H1 (cell line): ENCODE measurements at regions not wholly inside any gene's neighbourhood (a gene's known extent, or its start where the extent isn't known, plus 50 kb on each side); places are given as distances from the start of the nearest gene placed in this dataset.

ENCODE experiments used
- CTCF ChIA-PET: fragments of 300-600 bp; sonication (Branson Sonifier 250); formaldehyde crosslinking; loops from one replicate; lab custom pipeline; 2021; ENCODE audit not compliant: partially characterized antibody; lab: Charles Lee
- POLR2A ChIA-PET: fragments of 300-600 bp; sonication (Branson Sonifier 250); formaldehyde crosslinking; loops from one replicate; lab custom pipeline; 2021; ENCODE audit warnings: inconsistent platforms; ENCODE audit not compliant: partially characterized antibody; lab: Charles Lee
- DNase-seq, 2 experiments: peaks; one replicate each; pipeline versions ENCODE4 v3.0.0 to v3.0.0-alpha.2; 2010 to 2022; ENCODE audit warnings: low spot score in 2 of 2, low read depth in 1 of 2, mixed read lengths in 1 of 2
- FAIRE-seq: peaks from 2 replicates; lab custom pipeline; 2011; peaks lifted over from hg19 to GRCh38; lab: Jason Lieb, UNC
- H2AFZ ChIP-seq: 2 replicates; pipeline ENCODE4 v1.8.1; 2012; ENCODE audit warnings: low read length, inconsistent platforms
- H2AK5ac ChIP-seq: 2 replicates; pipeline ENCODE4 v1.6.1; 2013; ENCODE audit warnings: low read depth, low read length
- H2BK120ac ChIP-seq: replicated peaks from 2 replicates; pipeline ENCODE3; 2013; ENCODE audit warnings: low read depth, low read length, inconsistent platforms
- H2BK12ac ChIP-seq: 2 replicates; pipeline ENCODE4 v1.6.1; 2013; ENCODE audit warnings: low read depth, low read length
- H2BK15ac ChIP-seq: 2 replicates; pipeline ENCODE4 v1.6.1; 2013; ENCODE audit warnings: low read length
- H2BK20ac ChIP-seq: 2 replicates; pipeline ENCODE4 v1.6.1; 2013; ENCODE audit warnings: low read length
- H2BK5ac ChIP-seq: 2 replicates; pipeline ENCODE4 v1.6.1; 2013; ENCODE audit warnings: low read depth, low read length
- H3K14ac ChIP-seq: 2 replicates; pipeline ENCODE4 v1.6.1; 2013; ENCODE audit warnings: inconsistent platforms; ENCODE audit not compliant: insufficient read length
- H3K18ac ChIP-seq: 2 replicates; pipeline ENCODE4 v1.6.1; 2013; ENCODE audit warnings: low read length; ENCODE audit errors: extremely low read depth
- H3K23ac ChIP-seq: 2 replicates; pipeline ENCODE4 v1.6.1; 2013; ENCODE audit warnings: inconsistent platforms; ENCODE audit not compliant: insufficient read length
- H3K23me2 ChIP-seq: 2 replicates; pipeline ENCODE4 v1.6.1; 2013; ENCODE audit warnings: low read depth, low read length
- H3K27ac ChIP-seq: 2 replicates; pipeline ENCODE4 v1.6.1; 2011; ENCODE audit warnings: low read depth, low read length, inconsistent platforms
- H3K27me3 ChIP-seq, 4 experiments: replicated peaks in 1 of 4; 1 replicate in 1 of 4; 2 replicates in 3 of 4; pipeline versions ENCODE4 v1.6.1 to v1.8.1; 2011 to 2013; ENCODE audit warnings: low read length in 3 of 4, mild to moderate bottlenecking in 3 of 4, inconsistent platforms in 2 of 4, mixed read lengths in 2 of 4, moderate library complexity in 1 of 4; ENCODE audit not compliant: control insufficient read depth in 3 of 4, insufficient read depth in 3 of 4; ENCODE audit errors: extremely low read depth in 1 of 4
- H3K36me3 ChIP-seq, 4 experiments: 2 replicates each; pipeline versions ENCODE4 v1.6.1 to v1.8.1; 2011 to 2013; ENCODE audit warnings: mild to moderate bottlenecking in 4 of 4, low read length in 3 of 4, moderate library complexity in 2 of 4, control low read depth in 1 of 4, inconsistent platforms in 1 of 4; ENCODE audit not compliant: insufficient read depth in 4 of 4, control insufficient read depth in 2 of 4
- H3K4ac ChIP-seq: replicated peaks from 2 replicates; pipeline ENCODE3; 2013; ENCODE audit warnings: low read length, low read depth, mixed read lengths, inconsistent platforms; ENCODE audit not compliant: insufficient read length
- H3K4me1 ChIP-seq, 4 experiments: replicated peaks in 1 of 4; 1 replicate in 1 of 4; 2 replicates in 3 of 4; pipeline versions ENCODE4 v1.6.1 to v1.8.1; 2011 to 2013; ENCODE audit warnings: low read length in 3 of 4, inconsistent platforms in 2 of 4, mixed read lengths in 1 of 4; ENCODE audit not compliant: insufficient read depth in 4 of 4, control insufficient read depth in 3 of 4
- H3K4me2 ChIP-seq, 2 experiments: 2 replicates each; pipeline versions ENCODE4 v1.6.1 to v1.8.1; 2011 to 2013; ENCODE audit warnings: low read depth in 2 of 2, low read length in 2 of 2, control low read depth in 1 of 2, inconsistent platforms in 1 of 2, mild to moderate bottlenecking in 1 of 2; ENCODE audit not compliant: insufficient read depth in 1 of 2
- H3K4me3 ChIP-seq, 4 experiments: fragments of 200-600, 300-600 bp in 1 of 4; sonication (generic), shearing (Covaris generic), sonication (Bioruptor Twin) in 1 of 4; 2 replicates each; pipeline versions ENCODE4 v1.5.1 to v1.8.1; 2011 to 2016; ENCODE audit warnings: low read length in 4 of 4, low read depth in 3 of 4, control low read depth in 2 of 4, inconsistent platforms in 2 of 4, mild to moderate bottlenecking in 2 of 4, mixed read lengths in 1 of 4, moderate library complexity in 1 of 4; ENCODE audit not compliant: insufficient read depth in 2 of 4; ENCODE audit errors: extremely low read depth in 1 of 4
- H3K56ac ChIP-seq: replicated peaks from 2 replicates; pipeline ENCODE3; 2013; ENCODE audit warnings: low read depth, mild to moderate bottlenecking, mixed read lengths, low read length, inconsistent platforms; ENCODE audit not compliant: insufficient read length
- H3K79me1 ChIP-seq: 2 replicates; pipeline ENCODE4 v1.6.1; 2013; ENCODE audit warnings: low read depth, low read length, control low read depth
- H3K79me2 ChIP-seq, 2 experiments: 2 replicates each; pipeline versions ENCODE4 v1.6.1 to v1.8.1; 2012 to 2013; ENCODE audit warnings: low read length in 2 of 2, mild to moderate bottlenecking in 2 of 2, inconsistent platforms in 1 of 2; ENCODE audit not compliant: insufficient read depth in 2 of 2, control insufficient read depth in 1 of 2
- H3K9ac ChIP-seq, 4 experiments: replicated peaks in 1 of 4; 1 replicate in 1 of 4; 2 replicates in 3 of 4; pipeline versions ENCODE4 v1.6.1 to v1.8.1; 2011 to 2013; ENCODE audit warnings: low read depth in 3 of 4, low read length in 3 of 4, control low read depth in 2 of 4, mild to moderate bottlenecking in 2 of 4, moderate library complexity in 2 of 4, inconsistent platforms in 1 of 4; ENCODE audit errors: extremely low read depth in 1 of 4
- H3K9me3 ChIP-seq, 2 experiments: 2 replicates each; pipeline versions ENCODE4 v1.6.1 to v1.8.1; 2012 to 2013; ENCODE audit warnings: mild to moderate bottlenecking in 2 of 2, moderate library complexity in 2 of 2, control low read depth in 1 of 2, inconsistent platforms in 1 of 2, low read depth in 1 of 2, low read length in 1 of 2, mixed read lengths in 1 of 2; ENCODE audit not compliant: insufficient read depth in 2 of 2
- H4K20me1 ChIP-seq, 2 experiments: replicated peaks in 1 of 2; 2 replicates each; pipeline versions ENCODE3 to v1.8.1; 2011 to 2013; ENCODE audit warnings: inconsistent platforms in 2 of 2, low read length in 2 of 2, mild to moderate bottlenecking in 1 of 2; ENCODE audit not compliant: insufficient read depth in 2 of 2, control insufficient read depth in 1 of 2
- H4K5ac ChIP-seq: 2 replicates; pipeline ENCODE4 v1.6.1; 2013; ENCODE audit warnings: low read length, low read depth, mixed read lengths, inconsistent platforms; ENCODE audit not compliant: insufficient read length
- H4K8ac ChIP-seq: 2 replicates; pipeline ENCODE4 v1.8.0; 2013; ENCODE audit warnings: mild to moderate bottlenecking, moderate library complexity, low read length, inconsistent platforms; ENCODE audit not compliant: insufficient read depth; ENCODE audit errors: extremely low read depth
- H4K91ac ChIP-seq: replicated peaks from 2 replicates; pipeline ENCODE3; 2013; ENCODE audit warnings: low read length, mixed read lengths, inconsistent platforms; ENCODE audit not compliant: insufficient read length
- EGR1 ChIP-seq: IDR thresholded peaks from 2 replicates; pipeline ENCODE4 v1.6.1; 2011; ENCODE audit warnings: low read depth, low read length, borderline replicate concordance
- JUN ChIP-seq: IDR thresholded peaks from 2 replicates; pipeline ENCODE4 v1.6.1; 2011; ENCODE audit warnings: low read depth, mild to moderate bottlenecking, improper control_type of control experiment, low read length
- WGBS, 2 experiments: shearing (Covaris generic) in 1 of 2; methylation state at CpG; one replicate each; pipeline versions ENCODE4 v1.1.6 to v1.1.7; 2013 to 2015; ENCODE audit warnings: low lambda C conversion rate in 2 of 2, mixed read lengths in 2 of 2, inconsistent platforms in 1 of 2, low coverage in 1 of 2, missing lambda C conversion rate in 1 of 2; ENCODE audit not compliant: insufficient replicate concordance in 2 of 2, insufficient coverage in 1 of 2, insufficient read length in 1 of 2; ENCODE audit errors: extremely low coverage in 1 of 2, missing lambda C conversion rate in 1 of 2; 5-methylcytosine and 5-hydroxymethylcytosine counted together

DNA sequence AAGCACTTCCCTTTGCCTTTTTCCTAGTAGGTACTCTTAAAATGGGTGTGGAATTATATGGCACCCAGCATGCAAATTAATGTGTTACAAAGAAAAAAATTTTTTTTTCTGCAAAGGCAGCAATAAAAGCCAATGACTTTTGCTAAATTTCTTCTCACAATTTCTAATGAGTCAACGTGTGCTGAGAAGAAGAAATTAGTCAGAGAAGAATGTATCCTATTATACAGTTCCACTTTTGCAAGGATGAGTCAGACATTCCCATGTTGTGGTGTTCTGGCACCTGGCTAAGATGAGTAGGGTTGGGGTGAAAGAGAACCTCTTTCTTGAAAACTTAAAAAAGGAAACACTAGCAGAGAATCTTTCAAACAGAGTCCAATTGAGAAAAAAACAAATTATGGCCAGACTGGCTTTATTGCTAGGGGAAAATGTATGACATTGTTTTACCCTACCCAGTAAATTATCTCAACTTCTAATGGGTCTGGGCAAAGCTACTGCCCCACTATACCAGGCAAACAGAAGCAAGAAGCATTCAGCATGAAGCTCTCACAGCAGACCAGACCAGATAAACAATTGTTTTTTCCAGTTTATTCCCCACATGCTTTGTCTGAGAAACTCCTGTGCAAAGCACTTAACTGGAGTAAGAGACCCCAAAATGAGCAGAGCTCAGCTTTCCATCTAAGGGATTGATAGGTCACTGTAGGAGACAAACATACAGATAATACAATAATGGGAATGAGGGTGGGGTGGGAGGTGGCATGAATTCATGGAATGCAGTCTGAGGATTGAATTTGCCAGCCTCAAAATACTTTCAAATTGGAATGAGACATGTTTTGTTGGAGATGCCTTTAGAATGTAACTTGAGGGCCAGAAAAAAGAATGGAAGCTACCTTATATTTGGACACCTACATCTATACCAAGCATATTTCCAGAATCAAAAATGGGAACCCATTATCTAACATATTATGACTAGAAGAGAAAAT lies 220.8 kb upstream of the RFX3 start:
- no peak overlapping the region for H3K14ac ChIP-seq
- H2AK5ac ChIP-seq = no peak overlapping the region
- H3K4ac ChIP-seq = no peak overlapping the region
- H3K79me1 ChIP-seq = no peaks in the 10 kb centered on the region
- H2AFZ ChIP-seq = no peak overlapping the region
- no peak overlapping the region for H3K56ac ChIP-seq
- H3K23ac ChIP-seq = no peak overlapping the region
- 73% methylated on average over 1 of the region's 1 CpG; no CpG with 5 or more reads in 1 of the 2 experiments for WGBS, 2 experiments
- DNase-seq (no peak), FAIRE-seq (no peak)
- H2BK15ac ChIP-seq = no peak overlapping the region
- no peak overlapping the region for H2BK120ac ChIP-seq
- no peak overlapping the region for H4K5ac ChIP-seq
- H3K9me3 ChIP-seq = no peaks in the 10 kb centered on the region
- no peak overlapping the region for H4K91ac ChIP-seq
- no peak overlapping the region for H3K27ac ChIP-seq
- no peaks in the 10 kb centered on the region for H3K27me3 ChIP-seq
- ChIA-PET CTCF (interaction anchor here (0.7 kb wide), 1 partner anchor 135 kb away, joined by 3 read pairs; no protein-coding TSS in a partner anchor), POLR2A (no interaction called here)
- H3K4me3 ChIP-seq = no peak overlapping the region
- H3K23me2 ChIP-seq = no peaks in the 10 kb centered on the region
- TF ChIP-seq JUN (no peak), EGR1 (no peak)
- peaks cover 0 to 4% (median 2%) of the 10 kb centered on the region in 4 experiments; a peak in 3 of 7 replicates for H3K4me1 ChIP-seq
- H3K79me2 ChIP-seq = no peaks in the 10 kb centered on the region
- no peaks in the 10 kb centered on the region for H3K36me3 ChIP-seq
- H2BK5ac ChIP-seq = no peak overlapping the region
- H4K20me1 ChIP-seq = no peaks in the 10 kb centered on the region
- H2BK12ac ChIP-seq = no peak overlapping the region
- no peak overlapping the region for H3K9ac ChIP-seq
- H3K4me2 ChIP-seq = no peak overlapping the region
- no peak overlapping the region for H3K18ac ChIP-seq
- no peak overlapping the region for H4K8ac ChIP-seq
- H2BK20ac ChIP-seq = no peak overlapping the region
